Prostate gland (tissue), 2 donors: ENCODE measurements at regions not wholly inside any gene's neighbourhood (a gene's known extent, or its start where the extent isn't known, plus 50 kb on each side); places are given as distances from the start of the nearest gene placed in this dataset.

Experiments used
- CTCF ChIP-seq, 4 experiments: fragments of 200-600 bp in 2 of 4; fragments of 450-650 bp in 2 of 4; sonication (generic) in 2 of 4; IDR thresholded peaks; 1 replicate in 3 of 4; 2 replicates in 1 of 4; pipeline ENCODE4 v1.5.1; 2016 to 2019; ENCODE audit warnings: antibody characterized with exemption in 4 of 4, mild to moderate bottlenecking in 2 of 4, moderate library complexity in 2 of 4
- POLR2A ChIP-seq: fragments of 450-650 bp; IDR thresholded peaks from one replicate; pipeline ENCODE4 v1.6.1; 2016; ENCODE audit warnings: antibody characterized with exemption, mild to moderate bottlenecking

GRCh38 chr2:175516555-175516954 lies 335.0 kb upstream of the ATP5MC3 start:
- TF ChIP-seq POLR2A (no peak), CTCF (IDR thresholded peaks at IDR 0.05) (no peak)
